ENCODE measurements at regions not wholly inside any gene's neighbourhood (a gene's known extent, or its start where the extent isn't known, plus 50 kb on each side); places are given as distances from the start of the nearest gene placed in this dataset.
A peak's percentile ranks its signal among the peaks of the same experiment; 100 is the strongest.

DNA sequence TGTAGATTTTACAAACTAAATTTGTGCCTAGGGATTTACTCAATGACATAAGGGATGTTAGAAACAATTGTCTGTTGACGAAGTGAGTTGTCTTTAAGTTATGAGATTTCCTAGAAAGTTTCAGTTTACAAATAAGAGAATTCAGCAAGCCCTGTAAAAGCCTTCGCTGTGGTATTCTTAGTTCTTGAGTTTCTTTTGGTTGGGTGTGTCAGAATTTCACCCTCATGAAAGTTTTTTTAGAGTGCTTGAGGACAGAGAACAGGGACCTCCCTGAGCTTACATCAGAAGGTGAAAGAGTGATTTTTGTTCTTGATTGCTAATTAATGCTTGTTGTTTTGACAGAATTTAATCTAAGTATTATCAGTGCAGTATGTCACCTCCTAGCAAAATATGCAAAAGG lies 2628.2 kb downstream of the ARAP2 start:
- DNase-seq, result no peak

DNA sequence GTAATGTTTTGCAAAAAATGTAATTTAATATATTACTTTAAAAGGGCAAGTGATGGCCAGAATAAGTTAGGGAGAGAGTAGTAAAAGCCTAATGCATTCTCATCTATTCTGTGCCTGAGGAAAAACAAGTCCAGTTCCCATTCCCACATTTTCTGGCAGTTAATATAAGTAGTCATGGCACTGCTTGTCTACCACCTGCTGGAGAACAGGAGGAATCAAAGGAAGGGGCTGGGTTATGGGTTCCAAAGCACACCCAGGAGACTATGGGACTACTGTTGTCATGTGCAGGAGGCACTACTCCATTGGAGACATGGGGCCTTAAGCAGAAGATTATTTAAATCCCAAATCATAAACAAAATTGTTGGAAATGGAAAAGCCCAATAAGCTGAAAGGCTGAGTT lies 2618.6 kb downstream of the ARAP2 start:
- DNase-seq, result no peak

DNA sequence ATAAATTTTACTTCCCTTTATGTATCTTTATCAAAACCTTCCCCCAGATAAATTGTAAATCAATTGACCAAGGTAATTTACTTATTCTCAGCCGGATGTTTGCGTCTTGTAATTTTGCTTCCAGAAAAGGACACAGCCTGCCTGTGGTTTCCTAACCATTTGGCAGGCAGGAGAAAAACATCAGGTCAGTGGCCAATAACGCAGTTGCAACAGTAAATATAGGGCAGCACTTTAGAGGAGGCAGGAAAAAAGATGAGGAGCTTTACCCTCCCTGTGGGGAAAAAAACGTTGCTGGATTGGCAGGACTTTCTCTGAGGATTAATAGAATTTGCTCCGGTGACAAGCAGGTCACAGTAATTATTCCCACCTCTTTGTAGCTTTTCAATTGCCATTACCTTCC lies 2618.1 kb downstream of the ARAP2 start:
- DNase-seq, result no peak

DNA sequence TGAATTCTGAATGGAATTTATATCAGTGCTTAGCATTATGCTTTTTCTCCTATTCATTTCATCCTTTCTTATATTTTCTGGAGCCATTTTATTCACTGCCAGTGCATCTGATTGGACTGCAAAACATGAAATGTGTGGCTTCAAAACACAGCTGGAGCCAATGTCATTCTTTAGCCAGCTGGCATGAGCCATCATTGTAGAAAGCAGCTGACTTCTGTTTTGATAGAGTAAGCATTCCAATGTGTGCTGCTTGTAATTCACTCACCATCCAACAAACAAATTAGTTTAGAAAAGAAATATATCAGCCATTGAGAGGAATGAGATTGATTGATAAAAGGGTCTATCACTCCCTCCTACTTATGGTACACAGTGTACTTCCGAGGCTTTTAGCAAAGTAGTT lies 2616.0 kb downstream of the ARAP2 start:
- no peak for DNase-seq

DNA sequence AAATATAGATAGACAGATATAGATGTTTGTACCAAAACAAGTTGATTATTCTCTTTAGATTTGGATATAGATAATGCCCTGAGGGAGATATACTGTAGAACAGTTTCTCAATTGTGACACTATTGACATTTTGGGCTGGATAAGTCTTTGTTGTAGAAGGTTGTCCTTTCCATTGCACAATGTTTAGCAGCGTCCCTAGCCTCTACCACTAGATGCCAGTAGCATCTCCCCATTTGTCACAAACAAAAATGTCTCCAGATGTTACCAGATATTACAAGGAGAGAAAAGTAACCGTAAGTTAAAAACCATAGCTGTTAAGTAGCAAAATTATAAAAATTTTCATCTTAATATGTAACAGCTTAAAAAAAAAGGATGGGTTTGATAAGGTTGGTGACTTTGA lies 2595.3 kb downstream of the ARAP2 start:
- no peak for DNase-seq

DNA sequence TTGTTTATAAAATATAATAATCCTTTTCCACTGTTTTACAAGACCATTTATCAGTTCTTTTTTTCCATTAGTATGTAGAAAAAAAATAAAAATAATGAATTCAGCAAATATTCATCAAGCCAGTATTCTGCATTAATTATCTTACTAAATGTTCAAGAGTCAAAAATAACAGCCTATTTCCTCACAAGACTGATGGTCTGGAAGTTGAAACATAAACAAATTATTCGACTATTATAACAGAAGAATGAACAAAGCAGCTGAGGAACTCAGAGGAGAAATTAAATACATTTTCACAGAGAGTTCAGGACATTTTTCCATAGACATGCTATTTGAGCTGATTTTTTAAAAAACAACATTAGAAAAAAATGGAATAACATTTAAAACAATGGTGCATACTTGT lies 2594.8 kb downstream of the ARAP2 start:
- DNase-seq, result no peak

DNA sequence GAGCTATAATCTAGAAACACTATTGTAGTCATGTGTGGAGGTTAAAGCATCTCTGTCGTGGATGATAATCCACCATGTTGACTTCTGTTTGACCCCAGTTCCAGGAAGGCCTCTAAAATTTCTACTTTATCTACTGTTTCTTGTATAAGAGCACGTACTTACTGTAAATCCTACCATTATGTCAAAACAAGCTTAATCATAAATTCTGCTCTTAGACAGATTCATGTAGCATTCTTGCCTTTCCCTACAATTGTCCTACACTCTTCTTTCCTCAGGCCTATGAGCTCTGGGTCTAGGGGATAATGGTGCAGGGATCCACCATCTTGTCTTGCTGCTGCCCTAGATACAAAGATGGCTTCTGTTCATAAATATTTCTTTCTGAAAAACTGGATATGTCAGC lies 2594.3 kb downstream of the ARAP2 start:
- no peak for DNase-seq

DNA sequence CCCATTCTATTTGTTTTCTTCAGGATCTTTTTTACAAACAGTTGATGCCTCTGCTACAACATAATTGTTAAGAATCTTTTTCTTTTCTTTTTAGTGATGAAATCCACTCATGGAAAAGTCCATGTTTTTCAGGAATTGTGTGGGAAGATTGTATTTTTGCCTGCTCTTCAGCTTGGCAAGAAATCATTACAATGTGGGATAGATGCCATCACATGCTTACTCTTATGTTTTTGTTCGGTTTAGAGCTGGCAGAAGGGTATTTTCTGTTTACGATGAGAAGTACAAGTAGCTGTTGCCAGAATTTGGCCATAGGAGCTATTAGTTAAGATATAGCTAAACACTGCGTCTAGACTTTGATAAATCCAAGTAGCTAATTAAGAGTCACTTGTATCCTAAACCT lies 2585.3 kb downstream of the ARAP2 start:
- no peak for DNase-seq

DNA sequence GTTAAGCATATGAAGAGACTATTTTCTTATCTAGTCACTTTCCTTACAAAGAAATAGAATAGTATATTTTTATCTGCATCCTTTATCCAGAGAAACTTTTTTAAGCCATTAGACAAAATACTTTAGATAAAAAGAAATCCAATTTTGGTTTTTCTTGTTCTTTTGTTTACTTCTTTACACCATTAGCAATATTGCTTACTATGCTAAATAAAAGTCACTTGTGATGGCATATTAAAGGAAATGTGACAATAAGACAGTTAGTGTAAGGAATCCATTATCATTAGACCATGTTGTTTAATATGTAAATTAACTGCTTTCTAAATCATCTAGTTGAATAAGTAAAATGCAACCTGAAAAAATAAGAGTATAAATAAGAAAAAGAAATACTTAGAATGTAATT lies 2582.7 kb downstream of the ARAP2 start:
- DNase-seq, result no peak

DNA sequence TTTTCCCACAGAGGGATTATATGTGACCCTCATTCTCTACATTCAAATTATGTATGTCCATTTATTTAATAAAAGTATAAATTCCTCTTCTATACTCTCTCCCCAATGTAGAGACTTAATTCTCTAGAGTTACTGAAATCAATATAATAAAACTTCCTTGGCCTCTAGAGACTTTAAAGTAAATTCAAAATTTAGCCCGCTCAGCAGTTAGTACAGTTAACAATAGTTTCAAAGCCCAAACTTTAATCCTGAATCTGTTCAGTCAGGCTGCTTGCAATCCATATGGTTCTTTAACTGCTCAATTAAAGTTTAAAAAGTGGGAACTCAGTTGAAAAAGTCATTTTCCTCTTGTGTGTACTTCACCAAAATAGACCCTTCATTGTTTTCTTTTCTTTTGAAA lies 2558.4 kb downstream of the ARAP2 start:
- DNase-seq, result no peak

DNA sequence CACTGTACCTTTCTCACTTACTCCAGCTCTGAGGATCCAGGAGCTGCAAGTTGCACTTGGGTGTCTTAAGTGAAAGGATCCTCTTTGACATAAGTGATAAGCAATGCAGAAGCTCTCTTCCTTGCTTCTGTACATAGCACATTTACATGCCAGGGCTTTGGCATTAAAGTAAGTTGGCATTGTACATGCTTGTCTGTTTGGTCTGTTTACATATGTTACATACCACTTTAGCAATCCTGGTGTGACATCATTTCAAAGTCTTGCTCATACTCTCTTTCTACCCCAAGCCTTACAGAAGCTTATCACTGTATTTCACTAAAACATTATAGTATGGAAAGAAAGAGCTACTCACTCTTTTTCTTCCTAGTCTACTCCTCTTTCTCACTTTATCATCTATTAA lies 2548.3 kb downstream of the ARAP2 start:
- no peak for DNase-seq

DNA sequence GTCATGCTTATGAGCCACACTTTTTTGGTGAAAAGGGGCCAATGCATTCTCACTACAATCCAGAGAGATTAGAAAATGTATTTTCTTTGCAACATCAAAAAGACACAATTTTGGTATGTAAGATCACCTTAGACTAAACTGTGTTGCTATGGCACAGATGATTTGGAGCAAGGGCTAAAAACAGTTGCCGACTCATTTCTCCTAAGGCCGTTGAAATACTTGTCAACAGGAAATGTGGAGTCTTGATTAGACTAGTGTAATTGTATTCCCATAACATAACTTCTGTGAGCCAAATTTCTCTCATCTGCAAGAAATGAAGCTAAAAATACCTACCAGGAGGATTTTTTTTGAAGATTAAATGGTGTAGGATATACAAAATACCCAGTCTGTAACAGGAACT lies 2547.7 kb downstream of the ARAP2 start:
- DNase-seq, result no peak

DNA sequence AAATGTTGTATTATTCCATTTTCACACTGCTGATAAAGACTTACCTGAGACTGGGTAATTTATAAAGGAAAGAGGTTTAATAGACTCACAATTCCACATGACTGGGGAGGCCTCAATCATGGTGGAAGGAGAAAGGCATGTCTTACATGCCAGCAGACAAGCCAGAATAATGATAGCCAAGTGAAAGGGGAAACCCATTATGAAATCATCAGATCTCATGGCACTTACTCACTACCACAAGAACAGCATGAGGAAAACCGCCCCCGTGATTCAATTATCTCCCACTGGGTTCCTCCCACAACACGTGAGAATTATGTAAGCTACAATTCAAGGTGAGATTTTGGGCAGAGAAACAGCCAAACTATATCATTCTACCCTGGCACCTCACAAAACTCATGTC lies 2535.1 kb downstream of the ARAP2 start:
- no peak for DNase-seq

DNA sequence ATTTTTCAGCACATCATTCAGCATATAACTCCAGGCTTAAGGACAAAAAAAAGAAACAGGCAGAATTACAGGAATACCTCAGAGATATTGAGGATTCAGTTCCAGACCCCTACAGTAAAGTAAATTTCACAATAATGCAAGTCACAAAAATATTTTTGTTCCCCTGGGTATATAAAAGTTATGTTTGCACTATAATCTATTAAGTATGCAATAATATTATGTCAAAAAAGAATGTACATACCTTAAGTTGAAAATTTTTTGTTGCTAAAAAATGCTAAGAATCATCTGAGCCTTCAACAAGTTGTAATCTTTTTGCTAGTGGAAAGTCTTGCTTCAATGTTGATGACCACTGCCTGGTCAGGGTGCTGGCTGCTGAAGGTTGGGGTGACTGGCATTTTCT lies 2532.5 kb downstream of the ARAP2 start:
- DNase-seq, result no peak

DNA sequence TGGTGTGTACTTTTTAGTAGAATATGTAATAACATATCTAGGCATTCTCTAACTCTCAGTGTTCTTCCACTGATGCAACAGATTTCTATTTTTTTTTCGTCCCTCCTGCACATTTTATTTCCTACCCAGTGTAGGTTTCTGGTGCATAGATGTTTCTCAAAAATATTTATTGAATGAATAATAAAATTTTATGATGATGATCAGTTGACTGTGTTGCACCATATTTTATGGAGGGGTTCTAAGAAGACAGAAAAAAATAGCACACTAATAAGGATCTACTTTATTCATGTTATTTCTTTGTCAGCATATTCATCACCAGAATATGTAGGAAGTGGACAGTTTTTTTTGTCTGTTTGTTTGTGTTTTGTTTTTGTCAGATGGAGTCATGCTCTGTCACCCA lies 2529.3 kb downstream of the ARAP2 start:
- no peak for DNase-seq

DNA sequence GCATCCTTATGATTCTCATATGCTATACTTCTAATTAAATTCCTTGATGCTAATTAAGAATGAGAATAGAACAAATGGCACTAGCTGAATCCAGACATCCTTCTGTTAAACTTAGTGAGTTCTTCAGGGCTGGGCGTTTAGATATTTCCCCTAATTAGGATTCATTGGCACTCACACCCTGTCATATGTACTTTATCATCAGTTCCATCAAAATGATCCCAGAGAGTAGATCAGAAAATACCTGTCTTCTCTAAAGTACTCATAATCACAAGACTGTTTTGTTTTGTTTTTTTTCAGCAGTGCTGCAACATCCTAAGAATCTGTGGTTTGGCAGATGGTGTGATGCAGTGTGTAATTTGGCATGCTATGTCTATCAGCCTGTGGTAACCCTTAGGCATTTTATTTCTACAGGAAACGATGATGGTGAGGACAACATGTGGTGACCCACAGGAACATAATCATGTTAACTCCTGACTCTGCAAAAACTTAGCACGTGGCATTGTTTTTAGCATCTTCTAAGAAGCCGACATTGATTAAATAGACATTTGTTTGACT lies 2528.4 kb downstream of the ARAP2 start:
- DNase-seq, result no peak

DNA sequence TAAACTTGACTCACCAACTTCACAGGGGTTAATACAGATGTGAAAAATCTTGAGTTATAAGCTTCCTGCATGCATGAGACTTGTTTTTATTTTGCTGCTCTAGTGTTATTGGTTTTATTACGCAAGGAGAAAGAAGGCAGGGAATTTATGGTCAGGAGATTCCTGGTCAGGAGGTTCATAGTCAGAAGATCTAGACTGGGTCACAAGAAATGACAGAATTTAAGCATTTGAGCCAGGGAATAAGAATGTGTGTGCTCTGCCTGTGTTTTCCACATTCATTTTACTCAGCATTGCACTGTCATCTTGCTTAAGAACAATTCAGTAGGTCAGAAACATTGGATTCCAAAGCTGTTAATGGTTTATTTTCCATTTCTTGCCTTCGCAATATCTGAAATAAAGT lies 2522.1 kb downstream of the ARAP2 start:
- no peak for DNase-seq

DNA sequence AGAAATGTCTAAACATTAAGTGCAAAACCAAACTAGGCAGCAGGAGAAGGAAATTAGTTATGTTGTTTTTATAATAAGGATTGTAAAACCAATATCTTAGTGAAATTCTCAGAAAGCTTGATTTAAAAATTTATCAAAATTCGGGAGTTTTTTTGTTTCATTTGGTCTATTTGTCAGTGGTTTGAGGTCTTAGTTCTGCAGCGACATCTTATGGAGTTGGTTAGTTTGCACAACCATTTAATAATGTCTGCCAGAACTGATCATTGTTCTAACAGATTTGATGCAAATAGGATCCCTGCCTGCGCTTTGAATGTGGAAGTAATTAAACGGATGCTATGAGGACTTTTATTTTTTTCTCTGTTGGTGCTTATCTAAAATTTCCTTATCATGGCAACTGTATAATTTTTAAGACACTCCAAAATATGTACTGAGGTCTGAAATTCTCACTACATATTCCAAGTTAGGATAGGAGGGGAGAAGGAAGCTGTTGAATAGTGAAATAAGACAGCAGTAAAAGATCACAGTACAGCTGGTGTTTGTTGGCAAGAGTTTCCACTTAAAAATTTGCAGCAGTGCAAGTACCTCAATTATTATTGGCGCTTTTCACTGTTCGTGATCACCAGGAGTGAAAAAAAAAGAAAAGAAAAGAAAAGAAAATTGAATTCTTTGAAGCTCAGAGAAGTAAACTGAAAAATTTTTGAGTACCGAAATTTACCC lies 2521.4 kb downstream of the ARAP2 start:
- DNase-seq, result no peak

DNA sequence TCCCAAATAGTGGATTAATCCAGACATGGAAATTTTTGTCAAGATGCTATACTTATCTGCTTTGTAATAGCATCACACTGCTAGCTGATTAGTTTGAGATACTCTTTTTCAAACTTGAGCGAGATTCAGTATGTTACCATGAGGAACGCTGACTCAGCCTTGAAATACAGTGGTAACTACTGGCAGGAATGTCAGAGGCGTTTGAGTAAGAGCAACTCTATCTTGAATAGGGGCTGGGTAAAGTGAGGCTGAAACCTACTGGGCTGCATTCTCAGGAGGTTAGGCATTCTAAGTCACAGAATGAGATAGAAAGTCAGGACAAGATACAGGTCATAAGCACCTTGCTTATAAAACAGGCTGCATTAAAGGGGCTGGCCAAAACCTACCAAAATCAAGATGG lies 2519.6 kb downstream of the ARAP2 start:
- peak; percentile 68 for DNase-seq

DNA sequence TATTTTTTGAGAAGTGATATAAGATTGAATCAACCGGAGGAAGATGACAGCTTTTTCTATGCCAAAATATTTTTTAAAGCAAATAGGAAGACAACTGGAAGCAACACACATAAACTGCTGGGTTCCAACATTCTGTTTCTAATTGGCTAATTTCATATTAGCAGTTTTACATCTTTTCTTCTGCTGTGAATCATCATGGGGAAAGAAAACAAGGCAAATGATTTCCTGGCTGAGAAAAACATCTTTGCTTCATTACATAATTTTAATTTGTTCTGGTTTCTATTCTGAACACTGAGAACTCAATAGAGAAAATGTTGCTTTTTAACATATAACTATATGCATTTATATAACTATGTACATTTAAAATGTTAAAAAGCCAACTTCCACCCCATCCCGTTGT lies 2518.5 kb downstream of the ARAP2 start:
- DNase-seq, result no peak

DNA sequence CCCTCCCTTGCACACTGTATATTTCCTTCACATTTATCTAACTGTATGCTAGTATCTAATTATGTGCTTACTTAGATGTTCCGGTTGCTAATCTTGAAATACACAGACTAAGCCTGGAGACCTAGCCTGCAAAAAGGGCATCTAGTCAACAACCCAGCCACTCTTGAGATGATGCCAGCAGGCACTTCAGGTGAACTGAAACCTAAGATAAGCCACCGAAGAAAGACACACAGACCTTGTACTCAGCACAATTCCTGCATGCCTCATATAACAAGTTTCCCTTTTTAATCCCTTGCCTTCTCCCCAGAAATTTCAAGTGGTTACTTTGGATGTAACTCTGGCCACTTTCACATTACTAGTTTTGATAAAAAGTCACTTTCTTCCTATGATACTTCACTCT lies 2506.6 kb downstream of the ARAP2 start:
- no peak for DNase-seq

DNA sequence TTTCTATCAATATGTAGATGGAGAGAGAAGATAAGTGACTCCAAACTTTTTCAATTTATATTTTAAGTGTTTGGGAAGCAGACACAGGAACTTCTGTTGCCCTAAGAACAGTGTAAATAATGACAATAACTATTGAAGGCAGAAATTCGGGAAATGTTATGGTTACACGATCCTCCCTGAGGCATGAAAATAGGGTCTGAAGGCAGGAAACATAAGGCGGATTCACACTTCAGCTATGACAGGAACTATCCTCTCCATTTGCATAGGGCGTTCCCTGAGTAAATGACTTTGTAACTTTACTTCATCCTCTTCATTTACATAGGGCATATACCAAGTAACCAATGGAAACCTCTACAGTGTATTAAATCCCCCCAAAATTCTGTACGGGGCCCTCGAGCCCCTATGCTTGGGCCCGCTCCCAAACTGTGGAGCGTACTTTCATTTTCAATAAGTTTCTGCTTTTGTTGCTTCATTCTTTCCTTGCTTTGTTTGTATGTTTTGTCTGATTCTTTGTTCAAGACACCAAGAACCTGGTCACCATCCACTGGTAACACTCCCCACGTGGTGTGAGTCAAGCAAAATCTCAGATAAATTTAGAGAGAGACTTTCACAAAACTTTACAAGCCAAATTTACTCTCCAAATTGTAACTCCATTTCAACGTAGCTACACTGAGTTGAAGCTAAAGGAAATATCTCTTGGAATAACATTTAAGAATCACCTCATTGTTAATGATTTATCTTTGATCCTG lies 2504.3 kb downstream of the ARAP2 start:
- DNase-seq, result no peak

DNA sequence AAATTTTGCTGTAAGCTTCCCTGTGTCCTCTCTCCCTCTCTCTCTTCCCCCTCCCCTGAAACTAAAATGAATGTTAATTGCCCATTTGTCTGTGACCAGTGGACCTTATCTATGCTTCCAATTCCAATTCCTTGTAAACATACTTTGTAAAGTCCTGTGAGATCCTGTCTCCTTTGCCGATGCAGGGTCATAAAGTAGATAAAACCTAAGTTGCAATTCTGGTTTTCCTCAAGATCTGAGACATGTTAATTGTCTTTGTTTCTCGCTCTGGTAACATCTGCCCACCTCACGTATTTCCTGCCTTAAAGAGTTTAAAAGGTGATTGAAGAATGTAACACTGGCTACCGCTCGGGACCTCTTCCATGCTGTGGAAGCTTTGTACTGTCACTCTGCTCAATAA lies 2503.4 kb downstream of the ARAP2 start:
- DNase-seq, result peak; percentile 78

DNA sequence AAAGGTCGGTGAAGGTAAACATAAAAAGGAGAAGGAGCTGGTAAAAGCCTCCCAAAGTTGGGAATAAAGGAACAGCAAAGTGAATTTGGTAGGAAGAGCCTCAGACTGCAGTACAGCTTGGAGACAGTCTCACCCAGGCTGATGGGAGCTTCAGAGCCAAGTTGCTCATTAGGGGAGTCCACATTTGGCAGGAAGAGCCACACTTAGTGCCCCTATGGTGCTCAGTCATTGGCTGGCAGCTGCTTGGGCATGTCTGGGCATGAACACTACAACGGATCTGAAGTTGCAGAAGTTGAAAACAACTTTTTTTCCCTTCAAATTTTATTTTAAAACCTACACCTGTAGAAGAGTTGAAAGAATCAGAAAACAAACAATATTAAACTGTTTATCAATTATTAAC lies 2497.3 kb downstream of the ARAP2 start:
- no peak for DNase-seq

DNA sequence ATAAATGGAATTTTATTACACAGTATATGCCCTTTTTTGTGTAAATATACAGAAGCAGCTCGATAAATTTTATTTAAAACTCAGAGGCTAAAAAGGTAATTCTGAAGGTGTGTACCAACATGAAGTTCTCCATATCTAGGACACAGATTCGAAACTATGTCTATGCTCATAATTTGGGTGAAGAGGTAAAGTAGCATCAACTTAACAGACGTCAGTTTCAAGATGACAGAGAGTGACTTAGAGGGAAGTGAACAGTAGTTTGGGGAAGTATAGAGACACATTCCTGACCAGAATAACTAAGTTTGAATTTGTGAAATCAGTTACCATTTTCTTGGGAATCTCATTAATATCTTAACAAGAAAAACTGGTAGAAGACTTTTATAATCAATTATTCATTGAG lies 2493.3 kb downstream of the ARAP2 start:
- DNase-seq, result no peak

All from islet precursor cell (in vitro differentiated cells).